Ishikawa (cell line): ENCODE measurements at regions not wholly inside any gene's neighbourhood (a gene's known extent, or its start where the extent isn't known, plus 50 kb on each side); places are given as distances from the start of the nearest gene placed in this dataset.

Experiments
- CEBPB ChIP-seq: IDR thresholded peaks from 2 replicates; pipeline ENCODE4 v1.6.1; 2012
- CREB1 ChIP-seq: IDR thresholded peaks from 2 replicates; pipeline ENCODE4 v1.6.1; 2012; ENCODE audit warnings: low read depth
- EGR1 ChIP-seq: IDR thresholded peaks from 2 replicates; pipeline ENCODE4 v1.6.1; 2012
- EP300 ChIP-seq: IDR thresholded peaks from 2 replicates; pipeline ENCODE4 v1.6.1; 2012; ENCODE audit warnings: borderline replicate concordance
- FOXM1 ChIP-seq: IDR thresholded peaks from 2 replicates; pipeline ENCODE4 v1.6.1; 2012; ENCODE audit warnings: low read depth, borderline replicate concordance
- MAX ChIP-seq: IDR thresholded peaks from 2 replicates; pipeline ENCODE4 v1.6.1; 2012
- NFIC ChIP-seq: IDR thresholded peaks from 2 replicates; pipeline ENCODE4 v1.6.1; 2012
- RAD21 ChIP-seq: IDR thresholded peaks from 2 replicates; pipeline ENCODE4 v1.6.1; 2012; ENCODE audit warnings: low read depth
- REST ChIP-seq: IDR thresholded peaks from 2 replicates; pipeline ENCODE4 v1.6.1; 2012; ENCODE audit warnings: low read depth, mild to moderate bottlenecking
- TAF1 ChIP-seq: IDR thresholded peaks from 2 replicates; pipeline ENCODE4 v1.6.1; 2012; ENCODE audit warnings: low read depth, mild to moderate bottlenecking
- TCF12 ChIP-seq: IDR thresholded peaks from 2 replicates; pipeline ENCODE4 v1.6.1; 2012; ENCODE audit warnings: low read depth
- TEAD4 ChIP-seq: IDR thresholded peaks from 2 replicates; pipeline ENCODE4 v1.6.1; 2012
- USF1 ChIP-seq: IDR thresholded peaks from 2 replicates; pipeline ENCODE4 v1.6.1; 2012
- YY1 ChIP-seq: IDR thresholded peaks from 2 replicates; pipeline ENCODE4 v1.6.1; 2012; ENCODE audit warnings: low read depth
- ZBTB7A ChIP-seq: IDR thresholded peaks from 2 replicates; pipeline ENCODE4 v1.6.1; 2012; ENCODE audit warnings: low read depth

GRCh38 chr16:10269632-10270031 is 87.4 kb upstream of the GRIN2A start:
- TF ChIP-seq CREB1 (no peak), EGR1 (no peak), RAD21 (no peak), ZBTB7A (no peak), TEAD4 (no peak), EP300 (no peak), YY1 (no peak), MAX (no peak), FOXM1 (no peak), CEBPB (no peak), USF1 (no peak), TAF1 (no peak), REST (no peak), TCF12 (no peak), NFIC (no peak)

GRCh38 chr16:10277597-10277996 is 95.4 kb upstream of the GRIN2A start:
- TF ChIP-seq CEBPB (no peak), USF1 (no peak), TCF12 (no peak), MAX (no peak)

GRCh38 chr16:10280262-10281170 is 98.3 kb upstream of the GRIN2A start:
- TF ChIP-seq FOXM1, result no peak
- no peak for TF ChIP-seq ZBTB7A
- no peak for TF ChIP-seq TCF12
- TF ChIP-seq EP300, result no peak
- TF ChIP-seq CREB1, result no peak
- TF ChIP-seq YY1, result no peak
- no peak for TF ChIP-seq CEBPB
- no peak for TF ChIP-seq MAX
- no peak for TF ChIP-seq REST
- TF ChIP-seq EGR1, result no peak

GRCh38 chr16:10282367-10282766 is 100.1 kb upstream of the GRIN2A start:
- TF ChIP-seq TEAD4 (no peak), YY1 (no peak), USF1 (no peak), CREB1 (no peak), CEBPB (no peak), FOXM1 (no peak), NFIC (no peak), ZBTB7A (no peak), EP300 (no peak), RAD21 (no peak)

- TF ChIP-seq TAF1 (no peak), NFIC (no peak), REST (no peak), CREB1 (no peak), TCF12 (no peak), YY1 (no peak), CEBPB (no peak), EP300 (no peak), MAX (no peak), USF1 (no peak), TEAD4 (no peak), EGR1 (no peak), FOXM1 (no peak), RAD21 (no peak), ZBTB7A (no peak)
Measured at GRCh38 chr16:10296956-10297340, 88.9 kb upstream of the ATF7IP2 start.
